Stimulated activated CD4-positive, alpha-beta T cell treated with anti-CD3 and anti-CD28 coated beads, Interleukin-2, amount 100 ng/mL, for 24 hours (primary cell): ENCODE measurements at regions not wholly inside any gene's neighbourhood (a gene's known extent, or its start where the extent isn't known, plus 50 kb on each side); places are given as distances from the start of the nearest gene placed in this dataset.

Source experiments
- DNase-seq, 2 donors: peaks; one replicate each; pipeline ENCODE4 v3.0.0-alpha.2; 2020

DNA sequence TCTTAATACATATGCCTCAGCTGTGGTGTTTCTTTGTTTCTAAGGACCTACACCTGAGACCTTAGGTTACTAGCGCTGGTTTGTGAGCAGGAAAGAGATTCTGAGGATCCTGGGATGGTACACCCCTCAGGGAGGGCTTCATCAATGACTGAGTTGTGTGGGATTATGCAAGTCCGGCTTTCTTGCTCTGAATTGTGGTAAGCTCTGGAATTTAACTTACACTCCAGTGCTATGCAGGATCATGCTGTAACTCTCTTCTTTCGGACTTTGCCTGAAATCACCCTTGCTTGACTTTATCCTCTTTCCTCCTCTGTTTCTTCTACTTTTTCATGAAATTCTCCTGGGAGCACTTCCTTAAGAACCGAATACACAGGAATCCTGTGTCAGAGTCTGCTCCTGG is 431.5 kb upstream of the BOD1L1 start:
- no peak for DNase-seq

GRCh38 chr4:14064984-14065383 is 437.5 kb upstream of the BOD1L1 start:
- no peak for DNase-seq

- no peak for DNase-seq
These were observed 437.9 kb upstream of the BOD1L1 start for GRCh38 chr4:14065406-14065805.

DNA sequence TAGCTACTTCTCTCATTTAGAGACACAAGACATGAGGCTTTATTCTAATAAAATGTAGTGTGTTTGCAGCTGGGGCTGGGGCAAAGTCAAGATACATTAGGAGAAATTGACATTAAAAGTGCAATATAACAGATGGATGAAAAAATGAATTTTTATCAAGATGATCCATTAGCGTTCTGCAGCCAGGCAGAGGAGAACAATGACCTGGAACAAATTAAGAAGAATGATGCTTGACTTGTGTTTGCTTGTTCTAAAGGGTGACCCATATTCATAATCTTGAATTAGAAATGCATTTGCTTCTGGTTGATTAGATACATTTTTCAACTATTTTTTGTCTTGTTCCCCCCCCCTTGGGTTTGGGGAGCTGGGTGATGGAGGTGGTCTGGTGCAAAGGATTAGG is 439.5 kb upstream of the BOD1L1 start:
- no peak for DNase-seq

DNA sequence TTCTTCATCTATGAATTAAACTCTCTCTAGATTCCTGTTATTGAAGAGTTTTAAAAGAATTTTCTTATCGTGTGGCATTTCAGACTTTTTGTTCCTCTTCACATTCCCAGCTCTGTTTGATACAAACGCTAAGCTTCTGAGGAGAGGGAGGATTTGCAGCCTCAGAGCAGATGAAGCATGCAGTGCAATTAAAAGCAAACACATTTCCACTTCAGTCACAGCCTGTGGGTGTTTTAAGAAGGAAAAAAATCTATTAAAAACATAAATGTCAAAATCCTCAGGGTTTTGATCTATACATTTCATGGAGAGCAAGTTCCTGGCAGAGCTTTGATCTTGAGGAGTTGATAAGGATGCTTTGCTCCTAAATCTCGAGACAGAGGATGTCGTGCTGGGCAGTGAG is 442.4 kb upstream of the BOD1L1 start:
- no peak for DNase-seq

DNA sequence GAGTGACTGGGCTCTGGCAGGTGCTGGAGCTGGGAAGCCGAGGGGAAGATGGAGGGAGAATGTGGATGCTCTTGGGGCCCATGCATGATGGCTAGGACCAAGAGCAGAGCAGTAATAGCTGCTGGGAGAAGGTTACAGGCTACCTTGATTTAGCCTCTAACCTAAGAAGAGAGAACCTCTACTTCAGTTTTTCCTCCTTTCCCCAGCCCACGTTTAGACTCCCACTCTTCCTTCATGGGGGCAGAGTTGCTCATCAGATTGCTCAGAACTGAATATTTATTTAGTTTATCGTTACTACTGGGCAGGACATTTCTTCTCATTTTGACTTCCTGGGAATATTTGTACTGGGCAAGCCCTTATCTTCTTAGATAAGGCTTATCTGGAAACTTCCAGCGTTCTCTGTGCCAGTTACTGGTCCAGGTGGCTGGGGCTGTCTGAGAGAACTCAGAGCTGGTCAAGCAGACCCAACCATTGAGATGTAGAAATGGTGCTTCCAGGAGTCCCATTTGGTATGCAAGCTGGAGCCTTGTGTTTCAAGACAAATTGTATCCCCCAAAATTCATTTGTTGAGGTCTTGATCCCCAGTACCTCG is 442.9 kb upstream of the BOD1L1 start:
- no peak for DNase-seq

DNA sequence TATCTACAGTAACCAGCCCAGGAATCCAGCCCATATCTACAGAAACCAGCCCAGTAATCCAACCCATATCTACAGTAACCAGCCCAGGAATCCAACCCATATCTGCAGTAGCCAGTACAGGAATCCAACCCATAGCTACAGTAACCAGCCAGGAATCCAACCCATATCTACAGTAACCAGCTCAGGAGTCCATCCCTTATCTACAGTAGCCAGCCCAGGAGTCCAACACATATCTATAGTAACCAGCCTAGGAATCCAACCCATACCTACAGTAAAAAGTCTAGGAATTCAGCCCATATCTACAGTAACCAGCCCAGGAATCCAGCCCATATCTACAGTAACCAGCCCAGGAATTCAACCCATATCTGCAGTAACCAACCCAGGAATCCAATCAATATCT is 445.0 kb upstream of the BOD1L1 start:
- DNase-seq, result no peak

- DNase-seq, result no peak
These were observed 449.3 kb upstream of the BOD1L1 start for GRCh38 chr4:14076776-14077175.

GRCh38 chr4:14078326-14078725 is 450.8 kb upstream of the BOD1L1 start:
- DNase-seq, result no peak

- DNase-seq, result no peak
These were observed 452.1 kb upstream of the BOD1L1 start for GRCh38 chr4:14079601-14080000.

DNA sequence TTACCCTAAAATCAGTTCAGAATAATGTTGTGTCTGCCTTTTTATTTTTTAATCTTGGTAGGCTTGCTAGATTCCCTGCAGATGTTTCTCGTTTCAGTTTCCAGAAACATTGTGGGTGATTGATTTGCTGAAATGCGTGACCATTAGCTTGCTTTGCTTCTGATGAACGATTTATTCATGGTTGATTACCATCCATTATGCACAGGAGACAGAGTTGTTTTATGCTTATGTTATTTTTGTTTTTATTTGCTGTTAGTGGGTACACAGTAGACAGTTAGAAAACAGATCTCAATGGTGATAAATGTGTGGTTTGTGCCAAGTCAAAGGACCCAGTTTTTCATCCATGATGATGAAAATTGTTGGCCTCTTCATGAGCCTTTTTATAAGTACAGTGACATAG is 455.6 kb upstream of the BOD1L1 start:
- DNase-seq, result no peak

DNA sequence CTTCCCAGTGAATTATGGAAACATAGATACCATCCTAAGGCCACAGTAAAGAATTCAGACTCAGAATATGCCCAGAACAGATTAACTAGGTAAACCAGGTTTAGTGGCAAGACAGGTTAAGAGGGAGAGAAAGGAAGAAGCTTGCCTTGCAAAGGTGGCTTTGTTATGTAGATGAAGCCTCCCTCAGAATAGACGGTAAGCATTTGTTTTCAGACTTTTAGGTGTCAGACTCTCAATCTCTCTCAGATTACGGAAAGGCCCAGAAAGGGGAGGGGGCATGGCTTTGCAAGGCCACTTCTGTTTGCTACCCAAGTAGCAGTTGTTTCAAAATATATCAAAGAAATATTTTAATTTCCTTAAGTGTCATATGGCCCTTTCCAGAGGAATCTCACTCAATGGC is 457.1 kb upstream of the BOD1L1 start:
- DNase-seq, result no peak

GRCh38 chr4:14087459-14087858 is 459.9 kb upstream of the BOD1L1 start:
- no peak for DNase-seq

DNA sequence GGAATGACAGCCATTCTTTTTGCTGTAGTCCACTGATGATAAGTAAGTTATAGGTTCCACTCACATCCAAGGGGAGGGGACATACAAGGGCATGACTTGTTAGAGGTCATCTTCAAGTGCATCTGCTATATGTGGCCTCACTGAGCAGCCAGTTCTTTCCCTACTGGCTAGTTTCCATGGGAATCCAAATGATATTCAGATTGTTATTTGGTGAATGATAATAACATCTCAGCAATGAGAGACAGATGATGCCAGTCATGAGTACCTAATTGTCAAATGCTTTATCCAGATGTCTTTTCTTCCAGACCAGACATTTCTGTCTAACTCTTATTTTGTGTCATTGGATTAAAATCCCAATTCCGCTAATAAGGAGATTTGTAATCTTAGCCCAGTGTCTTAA is 460.4 kb upstream of the BOD1L1 start:
- DNase-seq, result no peak

GRCh38 chr4:14091531-14091930 is 464.0 kb upstream of the BOD1L1 start:
- DNase-seq, result no peak

DNA sequence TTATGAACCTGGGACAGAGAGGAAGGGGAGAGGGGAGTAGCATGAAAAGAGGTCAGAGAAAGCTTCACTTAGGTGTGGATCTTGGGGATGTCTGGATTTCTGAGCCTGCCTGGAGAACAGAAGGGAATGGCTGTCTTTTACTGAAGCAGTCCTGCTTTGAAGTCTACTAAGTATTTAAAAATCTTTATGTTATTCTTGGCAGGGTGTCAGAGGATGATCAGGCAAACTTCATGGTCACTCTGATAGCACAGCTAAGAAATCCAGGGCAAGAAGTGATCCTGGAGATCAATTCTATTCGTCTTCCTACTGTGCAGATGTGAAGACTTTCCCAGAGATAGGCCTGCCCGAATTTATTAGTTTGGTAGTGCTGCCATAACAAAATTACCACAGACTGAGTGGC is 464.4 kb upstream of the BOD1L1 start:
- no peak for DNase-seq

DNA sequence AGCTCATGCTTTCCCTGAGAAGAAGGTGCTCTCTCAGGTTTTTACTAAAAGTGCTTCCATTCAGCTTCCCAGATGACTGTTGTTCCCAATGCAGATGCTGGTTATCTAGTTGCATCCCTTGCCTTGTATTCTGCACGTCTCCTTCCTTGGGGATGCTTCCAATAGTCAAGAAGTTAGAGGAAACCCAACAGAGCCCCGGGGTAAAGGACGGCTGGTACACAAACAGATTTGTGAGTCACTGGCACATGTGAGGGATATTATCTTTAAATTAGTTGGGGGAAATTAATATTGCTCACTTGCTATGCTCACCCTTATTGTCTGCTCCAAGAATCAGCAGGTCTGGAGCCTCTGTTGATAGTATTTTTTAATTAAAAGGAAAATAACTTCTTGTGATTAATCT is 465.2 kb upstream of the BOD1L1 start:
- DNase-seq, result no peak

DNA sequence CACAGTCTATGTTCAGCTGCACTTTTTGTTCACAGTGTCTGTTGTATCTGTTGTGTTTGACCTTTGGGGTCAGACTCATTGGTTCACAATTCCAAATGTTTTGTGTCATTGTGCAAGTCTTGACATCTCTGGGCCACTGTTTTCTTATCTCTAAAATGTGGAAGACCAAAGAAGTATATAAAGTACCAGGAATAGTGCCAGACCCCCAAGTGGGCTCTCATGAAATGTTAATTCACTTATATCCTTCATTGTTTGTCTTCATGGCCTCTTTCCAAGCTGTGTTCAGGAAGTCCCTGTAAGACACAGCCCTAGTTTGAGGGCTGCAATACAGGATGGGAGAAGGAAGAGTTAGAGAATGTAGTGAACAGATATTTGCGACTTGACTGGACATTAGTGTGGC is 468.3 kb upstream of the BOD1L1 start:
- no peak for DNase-seq

- no peak for DNase-seq
These were observed 469.0 kb upstream of the BOD1L1 start for GRCh38 chr4:14096396-14096965.

DNA sequence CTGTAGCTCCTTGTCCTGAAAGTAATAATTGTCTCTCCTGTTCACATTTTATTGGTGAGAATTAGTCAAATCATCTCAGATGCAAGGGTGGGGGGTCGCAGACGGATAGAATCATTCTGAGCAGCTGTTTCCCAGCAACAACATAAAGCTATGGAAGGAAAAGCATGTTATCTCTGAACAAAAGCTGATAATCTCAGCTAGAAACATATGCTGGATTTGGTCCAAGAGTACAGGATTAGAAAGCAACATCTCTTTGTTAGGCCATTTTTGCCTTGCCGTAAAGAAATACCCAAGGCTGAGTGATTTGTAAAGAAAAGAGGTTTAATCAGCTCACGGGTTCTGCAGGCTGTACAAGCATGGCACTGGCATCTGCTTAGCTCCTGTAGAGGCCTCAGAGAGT is 472.8 kb upstream of the BOD1L1 start:
- no peak for DNase-seq

DNA sequence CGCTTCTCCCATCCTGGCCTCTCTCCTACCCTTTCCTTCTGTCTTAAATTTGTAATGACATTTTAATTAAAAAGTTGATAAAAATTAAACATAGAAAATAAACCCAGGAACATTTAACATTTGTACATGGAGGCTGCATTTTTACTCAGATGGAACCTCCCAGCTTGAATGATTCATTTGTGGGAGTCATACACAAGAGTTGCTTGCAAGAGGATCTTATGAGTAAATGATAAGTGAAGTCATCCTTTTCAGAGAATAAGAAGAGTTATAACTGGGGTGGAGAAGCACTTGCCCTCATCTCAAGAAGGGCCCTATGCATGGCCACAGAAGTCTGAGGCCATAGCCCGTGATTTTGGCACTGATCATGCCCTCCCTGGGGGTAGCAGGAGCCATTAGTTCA is 482.9 kb upstream of the BOD1L1 start:
- DNase-seq, result no peak

DNA sequence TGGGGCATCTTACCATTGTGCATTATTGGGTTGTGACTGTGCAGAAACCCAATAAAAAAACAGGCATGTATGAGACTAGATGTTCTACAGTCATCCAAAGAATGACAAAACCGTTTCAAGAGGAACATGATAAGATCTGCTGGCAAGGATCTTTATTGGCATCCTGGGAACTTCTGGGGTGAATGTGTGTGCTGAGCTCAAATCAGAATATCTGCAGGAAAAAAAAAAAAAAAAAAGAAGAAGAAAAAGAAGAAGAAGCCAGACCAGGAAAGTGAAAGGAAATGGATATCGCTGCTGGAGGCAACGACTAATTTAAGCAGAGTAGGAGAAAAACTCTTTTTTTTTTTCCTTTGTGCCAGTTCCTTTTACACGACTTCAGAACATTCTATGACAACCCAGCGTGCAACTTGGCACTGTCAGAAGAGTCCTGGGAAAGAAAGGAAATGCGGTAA is 484.2 kb upstream of the BOD1L1 start:
- DNase-seq, result no peak

DNA sequence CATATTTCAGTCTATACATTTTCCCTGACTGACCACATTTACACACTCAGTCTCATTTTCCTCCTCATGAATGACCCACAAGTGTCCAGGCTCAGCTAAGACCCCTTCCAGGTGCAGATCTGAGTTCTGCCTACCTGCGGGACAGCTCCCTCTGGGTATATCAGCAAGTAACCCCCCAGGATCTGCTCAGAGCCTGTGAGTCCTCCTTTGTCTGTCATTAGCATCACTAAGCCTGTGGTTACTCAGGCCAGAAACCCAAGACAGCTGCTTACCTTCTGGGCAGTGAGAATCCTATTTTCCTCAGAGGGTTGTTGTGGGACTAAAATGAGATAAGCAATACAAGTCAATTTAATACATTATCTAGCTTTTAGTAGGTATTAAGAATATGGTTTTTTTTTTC is 487.6 kb upstream of the BOD1L1 start:
- no peak for DNase-seq

DNA sequence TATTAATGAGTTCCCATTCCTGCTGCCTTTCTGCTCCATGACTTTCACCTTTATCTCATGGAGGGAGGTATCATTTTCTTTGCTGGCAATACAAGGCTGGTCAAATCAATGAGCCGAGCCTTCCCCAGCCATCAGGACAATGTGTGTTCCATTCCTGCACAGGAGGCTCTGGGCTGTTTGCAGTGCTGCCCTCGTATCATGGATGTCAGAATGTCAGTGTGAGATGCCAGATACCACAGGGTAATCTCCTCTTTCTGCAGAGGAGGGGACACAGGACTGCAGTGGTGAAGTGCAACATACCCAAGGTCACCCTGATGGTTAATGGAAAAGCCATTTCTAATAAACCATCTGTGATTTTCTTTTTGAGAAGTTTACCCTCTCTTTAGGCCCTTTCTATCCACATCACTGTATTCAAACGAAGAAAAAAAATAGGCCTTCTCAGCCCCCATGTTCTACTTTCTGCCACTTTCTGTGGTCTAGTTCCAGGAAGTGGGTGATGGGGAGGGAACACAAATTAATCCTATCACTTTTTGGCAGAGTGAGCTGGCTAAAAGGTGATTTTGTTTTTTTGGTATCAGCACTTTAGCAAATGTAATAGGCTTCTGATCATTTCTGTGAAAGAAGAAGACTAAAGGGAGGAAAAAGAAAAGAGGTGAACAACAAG is 490.2 kb upstream of the BOD1L1 start:
- DNase-seq, result no peak

GRCh38 chr4:14124816-14125215 is 497.3 kb upstream of the BOD1L1 start:
- no peak for DNase-seq
